ENCODE measurements at regions not wholly inside any gene's neighbourhood (a gene's known extent, or its start where the extent isn't known, plus 50 kb on each side); places are given as distances from the start of the nearest gene placed in this dataset.
A peak's percentile ranks its signal among the peaks of the same experiment; 100 is the strongest.

GRCh38 chr1:84759756-84760155, 69.5 kb upstream of the SSX2IP start:
- no peaks in the 10 kb centered on the region for H3K36me3 ChIP-seq (replicated peaks in 1 of 2)
- H3K27me3 ChIP-seq: peaks cover 4% of the 10 kb centered on the region
- intact Hi-C loops (cut with DNase I): loop anchor here (10.0 kb wide), 3 partner anchors 135 to 605 kb away; no protein-coding TSS in a partner anchor
- no peak overlapping the region for H3K27ac ChIP-seq
- no peaks in the 10 kb centered on the region for H3K9me3 ChIP-seq (replicated peaks in 1 of 3)
- no peak overlapping the region for H3K4me3 ChIP-seq
- DNase-seq: no peak
- H3K4me1 ChIP-seq (replicated peaks in 1 of 2): peaks cover 0 to 9% of the 10 kb centered on the region in 2 donors
- no peak for TF ChIP-seq CTCF (IDR thresholded peaks at IDR 0.05)
- no peak for TF ChIP-seq POLR2A (IDR thresholded peaks at IDR 0.05)
- 66 to 89% (median 76%) methylated on average over 10 of the region's 10 CpGs for WGBS, 4 donors

- WGBS, 4 donors: 23 to 27% (median 26%) methylated on average over 14 to 15 of the region's 15 CpGs
- TF ChIP-seq POLR2A (IDR thresholded peaks at IDR 0.05): no peak
- TF ChIP-seq CTCF (IDR thresholded peaks at IDR 0.05): no peak
- peak overlapping the region in 1 of 4 donors; percentile 27 for H3K4me3 ChIP-seq
Measured at GRCh38 chr1:84758968-84759491, 68.8 kb upstream of the SSX2IP start.

GRCh38 chr1:84758476-84758875, 68.2 kb upstream of the SSX2IP start:
- 35 to 66% (median 57%) methylated on average over 3 of the region's 3 CpGs for WGBS, 4 donors
- no peak overlapping the region for H3K27ac ChIP-seq
- DNase-seq: no peak
- H3K4me3 ChIP-seq: no peak overlapping the region
- H3K9me3 ChIP-seq (replicated peaks in 1 of 3): no peaks in the 10 kb centered on the region
- H3K27me3 ChIP-seq: no peaks in the 10 kb centered on the region
- intact Hi-C loops (cut with DNase I): loop anchor here (10.0 kb wide), 3 partner anchors 134 to 604 kb away; no protein-coding TSS in a partner anchor
- TF ChIP-seq POLR2A (IDR thresholded peaks at IDR 0.05) (no peak), CTCF (IDR thresholded peaks at IDR 0.05) (no peak)
- H3K36me3 ChIP-seq (replicated peaks in 1 of 2): no peaks in the 10 kb centered on the region
- H3K4me1 ChIP-seq (replicated peaks in 1 of 2): peaks cover 0 to 9% of the 10 kb centered on the region in 2 donors

More at GRCh38 chr1:84758968-84759491, 68.8 kb upstream of the SSX2IP start:
- Histone ChIP-seq H3K27me3 (no peaks in the 10 kb centered on the region), H3K36me3 (replicated peaks in 1 of 2) (no peaks in the 10 kb centered on the region), H3K9me3 (replicated peaks in 1 of 3) (no peaks in the 10 kb centered on the region), H3K4me1 (replicated peaks in 1 of 2) (peaks cover 0 to 9% of the 10 kb centered on the region in 2 donors), H3K27ac (no peak overlapping the region)
- peak in 6 of 7 donors; percentile 24 to 61 (median 34) for DNase-seq
- intact Hi-C loops (cut with DNase I): loop anchor here (10.0 kb wide), 3 partner anchors 134 to 604 kb away; no protein-coding TSS in a partner anchor

- no peak overlapping the region for H3K4me3 ChIP-seq
- H3K36me3 ChIP-seq (replicated peaks in 1 of 2): no peaks in the 10 kb centered on the region
- 80 to 89% (median 86%) methylated on average over 4 of the region's 4 CpGs for WGBS, 4 donors
- H3K9me3 ChIP-seq (replicated peaks in 1 of 3): no peaks in the 10 kb centered on the region
- H3K27ac ChIP-seq: no peak overlapping the region
- H3K4me1 ChIP-seq (replicated peaks in 1 of 2): peaks cover 0 to 9% of the 10 kb centered on the region in 2 donors
- intact Hi-C loops (cut with DNase I): loop anchor here (10.0 kb wide), 3 partner anchors 132 to 602 kb away; no protein-coding TSS in a partner anchor
- peaks cover 9% of the 10 kb centered on the region for H3K27me3 ChIP-seq
- no peak for TF ChIP-seq CTCF (IDR thresholded peaks at IDR 0.05)
- TF ChIP-seq POLR2A (IDR thresholded peaks at IDR 0.05): no peak
- DNase-seq: no peak
Measured at GRCh38 chr1:84757301-84757700, 67.0 kb upstream of the SSX2IP start.
